ENCODE measurements at regions not wholly inside any gene's neighbourhood (a gene's known extent, or its start where the extent isn't known, plus 50 kb on each side); places are given as distances from the start of the nearest gene placed in this dataset.

- no peaks in the 10 kb centered on the region for H3K36me3 ChIP-seq (ENCODE audit: insufficient read depth)
- DNase-seq (ENCODE audit: low spot score) (no peak), ATAC-seq (no peak)
- peaks cover 3% of the 10 kb centered on the region; the same call in 1 of the 3 replicates for H3K9me3 Mint-ChIP-seq
- no peak overlapping the region for H3K4me3 ChIP-seq
- no peaks in the 10 kb centered on the region for H3F3A ChIP-seq (replicated peaks; ENCODE audit: low read depth)
- H3K27ac ChIP-seq (ENCODE audit: low read depth): no peak overlapping the region
- H2AFZ ChIP-seq: no peak overlapping the region
- no peaks in the 10 kb centered on the region for H3K27me3 ChIP-seq (ENCODE audit: insufficient read depth)
- TF ChIP-seq POLR2AphosphoS5 (IDR thresholded peaks at IDR 0.05; ENCODE audit: low read depth) (no peak), EZH2phosphoT487 (IDR thresholded peaks at IDR 0.05; ENCODE audit: unreplicated experiment) (no peak), REST (IDR thresholded peaks at IDR 0.05; ENCODE audit: unreplicated experiment) (no peak), ZNF331 (CRISPR knock-in tag; IDR thresholded peaks at IDR 0.05; ENCODE audit: low read depth) (no peak), ZNF462 (CRISPR knock-in tag; IDR thresholded peaks at IDR 0.05) (no peak), JUNB (IDR thresholded peaks at IDR 0.05; ENCODE audit: unreplicated experiment) (no peak), CREB1 (CRISPR knock-in tag; IDR thresholded peaks at IDR 0.05; ENCODE audit: low read depth) (no peak), NANOG (IDR thresholded peaks at IDR 0.05; ENCODE audit: borderline replicate concordance) (no peak), EZH2 (IDR thresholded peaks at IDR 0.05; ENCODE audit: low read depth, unreplicated experiment) (no peak), ETS1 (IDR thresholded peaks at IDR 0.05) (no peak), STAT1 (IDR thresholded peaks at IDR 0.05; ENCODE audit: unreplicated experiment) (no peak), ZNF114 (CRISPR knock-in tag; IDR thresholded peaks at IDR 0.05) (no peak), CTCF (conservative IDR thresholded peaks at IDR 0.05; ENCODE audit: low read depth in 2 of 2) (no peak)
- H3K9me2 ChIP-seq (ENCODE audit: insufficient read depth): no peaks in the 10 kb centered on the region
- peaks cover 3% of the 10 kb centered on the region; the same call in 1 of the 3 replicates for H3K36me3 Mint-ChIP-seq (ENCODE audit: low read depth)
- no peaks in the 10 kb centered on the region for H3K79me2 ChIP-seq (replicated peaks; ENCODE audit: insufficient read depth)
- no peak overlapping the region for H3K27ac Mint-ChIP-seq
- H3K4me1 ChIP-seq (ENCODE audit: insufficient read depth): no peaks in the 10 kb centered on the region
- no peak overlapping the region for H3K4me2 ChIP-seq
- peaks cover 3% of the 10 kb centered on the region for H3K27me3 Mint-ChIP-seq (ENCODE audit: insufficient read depth, low read depth, poor library complexity)
- peaks cover 15% of the 10 kb centered on the region for H3K4me1 Mint-ChIP-seq
- H4K20me1 ChIP-seq (replicated peaks; ENCODE audit: insufficient read depth): no peaks in the 10 kb centered on the region
- no peak overlapping the region for H3K4me3 Mint-ChIP-seq
These were observed 176.9 kb upstream of the ARHGEF9 start for GRCh38 chrX:63961964-63962363.
